PC-9 (cell line): ENCODE measurements at regions not wholly inside any gene's neighbourhood (a gene's known extent, or its start where the extent isn't known, plus 50 kb on each side); places are given as distances from the start of the nearest gene placed in this dataset.

Experiments
- CTCF ChIP-seq: fragments of 200-600 bp; sonication (generic); conservative IDR thresholded peaks from 2 replicates; pipeline ENCODE4 v1.6.1; 2017; ENCODE audit warnings: mixed run types, antibody characterized with exemption, mild to moderate bottlenecking, moderate library complexity
- EZH2 ChIP-seq: fragments of 200-600 bp; sonication (generic); IDR thresholded peaks from 2 replicates; pipeline ENCODE4 v1.8.0; 2017; ENCODE audit warnings: antibody characterized with exemption, low read depth

GRCh38 chr22:26753125-26753862, 95.9 kb downstream of the MIAT start:
- TF ChIP-seq CTCF (no peak), EZH2 (no peak)
